Ectodermal cell (in vitro differentiated cells): ENCODE measurements at regions not wholly inside any gene's neighbourhood (a gene's known extent, or its start where the extent isn't known, plus 50 kb on each side); places are given as distances from the start of the nearest gene placed in this dataset.

Experiments used
- H3K27ac ChIP-seq: 2 replicates; pipeline ENCODE4 v1.7.0; 2013; ENCODE audit warnings: mild to moderate bottlenecking, low read depth, low read length; ENCODE audit not compliant: insufficient read depth, poor library complexity, severe bottlenecking
- H3K27me3 ChIP-seq: 2 replicates; pipeline ENCODE4 v1.7.0; 2013; ENCODE audit warnings: mild to moderate bottlenecking, low read length; ENCODE audit not compliant: insufficient read depth, control insufficient read depth, poor library complexity, severe bottlenecking
- H3K36me3 ChIP-seq: one replicate; pipeline ENCODE4 v1.7.0; 2013; ENCODE audit warnings: low read length; ENCODE audit not compliant: control insufficient read depth, insufficient read depth
- H3K4me1 ChIP-seq: one replicate; pipeline ENCODE4 v1.7.0; 2013; ENCODE audit warnings: low read length; ENCODE audit not compliant: control insufficient read depth, insufficient read depth
- H3K4me3 ChIP-seq: 2 replicates; pipeline ENCODE4 v1.7.0; 2013; ENCODE audit warnings: low read depth, low read length, control low read depth; ENCODE audit not compliant: insufficient read depth
- H3K9me3 ChIP-seq: 2 replicates; pipeline ENCODE4 v1.7.0; 2013; ENCODE audit warnings: mild to moderate bottlenecking, low read length, moderate library complexity; ENCODE audit not compliant: control insufficient read depth
- WGBS, 2 experiments: methylation state at CpG; one replicate each; pipeline ENCODE4 v1.1.7; 2013; ENCODE audit warnings: missing lambda C conversion rate in 2 of 2; 5-methylcytosine and 5-hydroxymethylcytosine counted together

DNA sequence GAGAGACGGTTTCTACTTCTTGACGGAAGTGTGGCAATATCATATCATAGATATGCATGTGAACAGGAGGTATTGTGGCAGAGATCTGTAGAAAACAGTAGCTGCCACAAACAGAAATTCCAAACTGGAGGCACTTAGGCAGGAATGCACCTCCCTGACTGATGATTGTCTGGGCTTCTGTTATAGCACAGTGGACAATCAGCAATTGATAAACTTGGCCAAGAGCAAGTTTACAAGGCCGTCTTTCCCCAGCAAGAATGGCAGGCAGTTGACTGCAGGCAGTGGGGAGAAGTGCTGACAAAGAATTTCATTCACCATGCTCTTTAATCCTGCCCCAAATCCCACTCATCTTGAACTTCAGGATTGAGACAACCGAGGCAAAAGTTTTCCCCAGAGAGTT is 114.4 kb upstream of the STOX2 start:
- Histone ChIP-seq H3K4me3 (no peak overlapping the region), H3K36me3 (no peaks in the 10 kb centered on the region), H3K4me1 (no peaks in the 10 kb centered on the region), H3K9me3 (no peaks in the 10 kb centered on the region), H3K27ac (no peak overlapping the region), H3K27me3 (peaks cover 1% of the 10 kb centered on the region)
- 93% methylated on average over 4 of the region's 4 CpGs for WGBS, 2 experiments

DNA sequence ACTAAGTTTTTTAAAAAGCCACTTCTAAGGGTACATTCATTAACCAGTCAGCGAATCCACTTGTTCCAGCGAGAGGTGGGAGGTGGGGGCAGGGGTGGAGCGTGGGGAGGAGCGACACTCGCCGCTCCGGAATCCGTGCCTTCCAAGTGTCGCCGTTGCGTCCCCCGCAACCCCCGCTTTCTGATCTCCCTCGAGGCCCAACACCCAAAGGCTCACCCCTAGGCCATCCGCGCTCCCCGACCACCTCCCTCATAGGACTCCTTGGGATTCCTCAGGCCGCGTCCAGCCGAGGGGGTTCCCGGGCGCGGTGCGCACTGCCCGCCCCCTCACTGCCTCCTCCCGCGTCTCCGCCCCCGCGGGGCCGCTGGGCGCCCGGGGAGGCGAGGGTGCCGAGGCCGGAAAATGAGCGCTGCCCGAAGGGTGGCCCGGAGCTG is 108.1 kb upstream of the STOX2 start:
- H3K4me1 ChIP-seq, result peaks cover 18% of the 10 kb centered on the region
- H3K4me3 ChIP-seq, result peak overlapping the region; percentile 44
- 1 to 2% methylated on average over 39 of the region's 39 CpGs for WGBS, 2 experiments
- H3K27me3 ChIP-seq, result peaks cover 65% of the 10 kb centered on the region
- no peak overlapping the region for H3K27ac ChIP-seq
- no peaks in the 10 kb centered on the region for H3K9me3 ChIP-seq
- H3K36me3 ChIP-seq, result no peaks in the 10 kb centered on the region

DNA sequence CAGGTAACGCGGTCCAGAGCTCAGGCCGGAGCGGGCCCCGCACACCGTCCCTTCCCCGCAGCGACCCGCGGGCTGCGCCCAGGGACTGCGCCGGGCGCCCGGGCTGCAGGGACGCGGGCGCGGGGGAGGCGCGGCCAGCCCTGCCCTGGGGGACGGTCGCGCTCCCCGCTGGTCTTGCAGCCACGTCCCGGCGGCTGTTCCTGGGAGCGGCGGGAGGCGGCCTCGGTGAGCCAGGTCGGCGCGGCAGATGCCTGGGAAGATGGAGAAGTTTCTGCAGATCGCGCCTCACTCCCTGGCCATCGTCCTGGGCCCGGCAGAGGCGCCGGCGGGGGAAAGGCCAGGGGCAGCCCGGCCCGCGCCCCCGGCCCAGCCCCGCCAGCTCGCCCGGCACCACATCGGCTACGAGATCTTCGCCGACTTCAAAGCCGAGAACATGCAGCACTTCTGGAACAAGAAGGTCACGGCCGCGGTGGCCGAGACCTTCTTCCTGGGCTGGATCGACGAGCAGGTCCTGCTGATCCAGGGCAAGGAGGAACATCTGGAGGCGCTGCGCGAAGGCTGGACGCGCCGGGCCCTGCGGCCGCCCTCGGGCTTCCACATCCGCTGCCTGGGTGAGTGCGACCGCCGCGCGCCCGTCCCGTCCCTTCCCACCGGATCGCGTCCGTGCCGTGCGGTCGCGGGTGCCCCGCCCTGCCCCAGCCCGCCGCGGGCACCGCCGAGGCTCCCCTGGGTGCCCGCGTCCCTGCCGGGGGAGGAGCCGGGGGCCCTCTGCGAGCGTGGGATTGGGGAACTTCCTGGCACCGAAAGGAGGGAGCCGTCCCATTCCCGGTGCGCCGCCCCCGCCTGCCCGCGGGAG is 107.4 kb upstream of the STOX2 start:
- Histone ChIP-seq H3K4me1 (peaks cover 18% of the 10 kb centered on the region), H3K4me3 (peak overlapping the region; percentile 44), H3K27ac (no peak overlapping the region), H3K36me3 (no peaks in the 10 kb centered on the region), H3K9me3 (no peaks in the 10 kb centered on the region), H3K27me3 (peaks cover 68% of the 10 kb centered on the region)
- 0% methylated on average over 105 of the region's 105 CpGs for WGBS, 2 experiments

DNA sequence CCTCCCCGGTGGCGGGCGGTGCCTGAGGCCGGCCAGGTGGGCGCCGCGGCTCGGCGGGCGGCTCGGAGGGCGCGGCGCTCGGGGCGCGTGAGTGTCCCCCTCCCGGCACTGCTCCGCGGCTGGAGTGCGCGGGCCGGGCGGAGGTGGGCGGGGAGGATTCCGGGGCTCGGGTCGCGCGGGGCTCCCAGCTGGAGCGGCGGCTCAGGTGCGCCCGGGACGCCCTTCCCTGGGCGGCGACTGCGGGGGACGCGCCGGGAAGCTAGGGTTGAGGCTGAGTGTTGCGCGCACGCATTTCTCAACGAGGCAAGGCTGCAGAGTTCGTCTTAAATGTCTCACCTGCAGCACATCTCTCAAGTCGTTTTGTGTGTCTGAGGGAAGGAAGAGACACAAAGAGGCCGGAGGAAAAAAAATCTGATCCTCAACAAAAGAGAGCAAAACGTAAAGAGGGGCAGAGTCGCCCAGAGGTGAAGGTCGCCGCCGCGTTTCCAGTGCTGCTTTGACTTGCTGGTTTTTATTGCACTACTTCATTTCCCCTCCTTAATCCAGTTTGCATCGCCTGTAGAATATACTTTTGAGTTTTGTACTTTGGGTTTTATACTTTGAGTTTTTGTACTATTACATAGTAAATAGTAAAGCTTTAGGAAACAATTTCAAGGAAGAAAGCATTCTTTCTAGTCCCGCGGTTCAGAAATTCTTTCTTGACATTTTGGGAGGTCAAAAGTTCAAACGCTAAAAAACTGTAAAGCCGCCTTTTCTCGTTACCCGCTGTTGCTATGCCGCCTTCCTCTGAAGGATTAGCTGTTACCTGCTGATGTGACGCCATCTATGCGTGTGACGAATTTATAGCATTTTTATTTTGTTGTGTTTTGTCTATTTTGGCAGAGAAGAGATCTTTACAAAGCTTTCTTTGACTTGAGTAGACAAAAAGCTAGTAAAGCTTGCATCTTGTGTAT is 106.5 kb upstream of the STOX2 start:
- Histone ChIP-seq H3K4me1 (peaks cover 18% of the 10 kb centered on the region), H3K36me3 (no peaks in the 10 kb centered on the region), H3K27me3 (peaks cover 68% of the 10 kb centered on the region), H3K9me3 (no peaks in the 10 kb centered on the region), H3K27ac (no peak overlapping the region), H3K4me3 (peak overlapping the region; percentile 44)
- WGBS, 2 experiments, result 1% methylated on average over 65 of the region's 65 CpGs

DNA sequence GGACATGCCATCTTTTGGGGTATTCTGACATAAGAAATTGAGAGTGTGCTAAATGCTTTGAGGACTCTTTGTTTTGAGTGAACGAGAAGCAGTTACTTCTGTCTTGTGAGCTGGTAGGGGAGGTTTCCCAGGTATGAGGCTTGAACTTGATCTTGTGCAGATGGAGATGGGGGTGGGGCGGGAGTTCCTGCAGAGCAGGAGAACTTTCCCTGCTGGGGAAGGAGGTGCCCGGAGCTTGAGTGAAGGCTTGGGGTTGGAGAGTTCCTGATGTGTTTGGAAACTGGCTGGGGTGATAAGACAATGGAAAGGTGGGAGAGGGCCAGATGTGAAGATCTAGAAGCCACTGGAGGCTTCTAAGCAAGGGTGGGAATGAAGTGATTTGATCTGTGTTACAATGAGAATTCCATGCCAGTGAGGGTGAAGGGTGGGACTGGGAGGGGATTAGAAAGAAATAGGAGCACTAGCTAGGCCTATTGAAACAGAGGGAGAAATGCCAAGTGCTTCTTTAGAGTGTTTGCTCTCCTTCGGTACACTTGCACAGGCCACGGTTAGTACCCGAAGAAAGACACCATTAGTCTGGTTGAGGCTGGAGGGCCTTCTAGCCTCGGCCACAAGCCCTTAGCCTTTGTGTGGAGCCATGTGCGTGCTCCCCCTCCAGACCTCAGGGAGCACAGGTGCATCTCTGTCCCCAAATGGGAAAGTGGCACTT is 103.5 kb upstream of the STOX2 start:
- no peak overlapping the region for H3K4me3 ChIP-seq
- peaks cover 18% of the 10 kb centered on the region for H3K4me1 ChIP-seq
- H3K36me3 ChIP-seq, result no peaks in the 10 kb centered on the region
- no peak overlapping the region for H3K27ac ChIP-seq
- no peaks in the 10 kb centered on the region for H3K9me3 ChIP-seq
- WGBS, 2 experiments, result 70 to 74% methylated on average over 8 of the region's 8 CpGs
- H3K27me3 ChIP-seq, result peaks cover 57% of the 10 kb centered on the region

DNA sequence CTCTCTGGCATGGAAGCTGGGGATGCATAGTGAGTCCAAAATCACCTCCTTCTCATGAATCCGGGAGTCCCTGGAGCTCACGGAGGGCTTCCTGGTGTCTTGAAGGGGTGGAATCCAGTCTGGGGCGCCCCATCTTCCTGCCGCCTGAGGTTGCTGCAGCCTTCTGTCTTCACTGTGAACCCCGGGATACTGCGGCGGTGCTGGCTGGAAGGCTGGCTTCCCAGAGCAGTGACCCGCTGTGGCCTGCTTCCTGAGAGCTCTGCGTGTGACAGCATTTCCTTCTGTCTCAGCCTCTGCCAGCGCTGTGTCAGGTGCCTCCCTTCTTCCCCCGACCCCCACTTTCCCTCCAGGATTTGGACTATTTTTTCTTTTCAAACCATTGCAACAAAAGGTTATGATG is 98.8 kb upstream of the STOX2 start:
- no peak overlapping the region for H3K27ac ChIP-seq
- no peaks in the 10 kb centered on the region for H3K4me1 ChIP-seq
- WGBS, 2 experiments, result 85 to 88% methylated on average over 11 of the region's 11 CpGs

DNA sequence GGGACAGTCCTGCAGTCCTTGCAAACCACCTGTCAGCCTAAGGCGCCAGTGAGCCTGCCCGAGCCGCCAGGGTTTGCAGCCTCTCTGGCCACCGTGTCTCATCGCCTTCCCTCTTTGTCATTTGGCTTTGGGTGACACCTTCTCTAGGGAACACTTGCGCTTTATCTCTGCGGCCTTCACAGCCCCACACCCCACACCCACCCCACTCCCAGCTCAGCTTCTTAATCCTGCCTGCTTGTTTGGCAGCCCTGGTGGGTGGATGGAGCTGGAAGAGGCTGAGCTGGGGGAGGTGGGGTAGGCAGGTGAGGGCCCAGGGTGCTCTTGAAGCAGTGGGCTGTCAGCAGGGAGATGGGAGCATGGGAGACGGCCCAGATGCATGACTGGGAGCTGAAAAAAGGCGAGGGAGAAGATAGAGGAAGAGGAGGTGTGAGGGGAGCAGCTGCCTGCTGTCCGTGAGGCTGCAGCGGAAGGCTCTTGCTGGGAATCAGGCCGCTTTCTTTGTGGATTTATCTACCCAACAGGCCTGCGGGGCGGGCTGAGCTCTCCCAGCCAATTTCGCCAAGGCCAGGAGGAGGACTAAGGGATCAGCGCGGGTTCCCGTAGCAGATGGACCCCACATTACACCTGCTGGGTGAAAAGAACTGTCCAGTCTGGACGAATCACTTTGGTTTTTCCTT is 97.5 kb upstream of the STOX2 start:
- Histone ChIP-seq H3K27me3 (no peaks in the 10 kb centered on the region), H3K36me3 (no peaks in the 10 kb centered on the region), H3K27ac (no peak overlapping the region), H3K4me1 (no peaks in the 10 kb centered on the region), H3K4me3 (no peak overlapping the region), H3K9me3 (no peaks in the 10 kb centered on the region)
- 81 to 86% methylated on average over 19 of the region's 19 CpGs for WGBS, 2 experiments

More for the DNA sequence above, 98.8 kb upstream of the STOX2 start:
- no peak overlapping the region for H3K4me3 ChIP-seq
- H3K27me3 ChIP-seq, result peaks cover 9% of the 10 kb centered on the region
- no peaks in the 10 kb centered on the region for H3K36me3 ChIP-seq
- no peaks in the 10 kb centered on the region for H3K9me3 ChIP-seq

DNA sequence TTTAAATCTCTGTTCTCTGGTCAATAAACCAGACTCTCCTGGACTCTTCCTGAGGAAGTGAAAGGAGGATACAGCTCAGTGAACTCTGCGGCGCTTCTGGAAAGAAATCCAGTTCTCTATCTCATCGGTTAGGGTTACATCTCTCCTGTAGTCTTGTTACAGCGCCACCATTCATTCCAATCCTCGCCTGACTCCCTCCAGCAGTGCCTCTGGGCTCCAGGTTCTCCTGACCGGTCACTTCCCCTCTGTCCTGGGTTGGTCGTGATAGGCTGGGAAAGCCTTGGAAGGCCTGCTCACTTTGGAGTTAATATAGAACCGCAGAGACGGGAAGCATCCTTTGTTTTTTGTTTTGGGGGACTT is 97.0 kb upstream of the STOX2 start:
- Histone ChIP-seq H3K4me3 (no peak overlapping the region), H3K9me3 (no peaks in the 10 kb centered on the region), H3K4me1 (no peaks in the 10 kb centered on the region), H3K27me3 (no peaks in the 10 kb centered on the region), H3K36me3 (no peaks in the 10 kb centered on the region), H3K27ac (no peak overlapping the region)
- WGBS, 2 experiments, result 80 to 81% methylated on average over 9 of the region's 9 CpGs

DNA sequence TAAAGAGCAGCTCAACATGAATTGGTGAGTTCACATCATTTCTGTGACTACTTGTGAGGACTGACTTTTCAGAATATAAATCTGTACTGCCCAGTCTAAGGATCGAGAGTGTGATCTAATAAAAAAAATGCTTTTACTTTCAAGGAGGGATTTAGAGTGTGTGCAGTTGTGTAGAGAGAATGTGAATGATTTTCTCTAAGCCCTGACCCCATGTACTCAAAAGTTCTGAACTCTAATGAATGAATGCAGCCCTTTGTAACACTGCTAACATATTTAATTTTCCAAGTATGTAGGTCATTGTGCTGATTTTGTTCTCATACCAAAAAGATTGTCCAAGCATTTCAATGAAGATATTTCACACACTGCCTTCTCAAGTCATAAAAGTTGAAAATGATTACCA is 92.5 kb upstream of the STOX2 start:
- WGBS, 2 experiments, result 93 to 100% methylated on average over 1 of the region's 1 CpG

More for the DNA sequence above, 92.5 kb upstream of the STOX2 start:
- H3K36me3 ChIP-seq, result no peaks in the 10 kb centered on the region
- no peaks in the 10 kb centered on the region for H3K9me3 ChIP-seq
- no peak overlapping the region for H3K27ac ChIP-seq
- no peaks in the 10 kb centered on the region for H3K27me3 ChIP-seq
- H3K4me3 ChIP-seq, result no peak overlapping the region
- no peaks in the 10 kb centered on the region for H3K4me1 ChIP-seq
